ENCODE measurements at regions not wholly inside any gene's neighbourhood (a gene's known extent, or its start where the extent isn't known, plus 50 kb on each side); places are given as distances from the start of the nearest gene placed in this dataset.
"Not testable (repeated sequence)": the region's sequence is repeated elsewhere in the genome, so short reads cannot be mapped to it uniquely, and the experiment has no call there.

GRCh38 chr11:87861030-87861429, 314.2 kb downstream of the RAB38 start:
- no peak for DNase-seq

GRCh38 chr11:87859636-87860035, 315.6 kb downstream of the RAB38 start:
- no peak for DNase-seq

DNA sequence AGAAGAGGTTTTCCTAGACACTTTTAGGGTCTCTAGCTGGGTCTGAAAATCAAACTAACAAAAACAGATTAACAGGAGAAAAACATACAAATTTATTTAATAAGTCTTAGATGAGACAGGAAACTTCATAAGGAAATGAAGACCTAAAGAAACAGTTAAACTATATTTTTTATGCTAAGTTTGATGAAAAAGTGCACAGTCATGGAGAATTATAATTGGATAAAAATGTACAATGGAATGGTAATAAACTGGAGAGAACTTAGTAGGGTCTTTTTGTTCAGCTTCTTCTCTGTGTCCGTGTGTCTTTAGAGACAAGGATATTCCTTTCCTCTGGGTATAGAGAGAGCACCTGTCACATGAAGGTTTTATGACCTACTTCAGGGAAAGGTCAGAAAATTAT, 323.4 kb downstream of the RAB38 start:
- DNase-seq, result no peak

DNA sequence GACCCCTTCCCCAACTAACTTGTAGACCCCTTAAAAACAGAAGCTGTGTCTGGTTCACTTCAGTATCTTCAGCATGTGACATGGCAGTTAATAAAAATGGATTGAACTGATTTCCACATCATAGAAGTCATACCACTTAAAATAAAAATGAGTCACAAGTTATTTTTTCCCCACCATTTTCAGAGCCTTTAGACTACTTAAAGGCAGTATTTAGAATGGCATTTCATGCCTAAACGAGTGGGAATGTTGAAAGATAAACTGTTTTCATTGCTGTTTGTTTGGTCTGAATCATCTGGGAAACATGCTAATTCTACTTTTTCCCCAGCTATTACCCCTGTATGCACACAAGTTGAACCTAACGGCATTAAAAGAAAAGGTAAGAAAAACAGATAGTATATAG, 324.0 kb downstream of the RAB38 start:
- no peak for DNase-seq

DNA sequence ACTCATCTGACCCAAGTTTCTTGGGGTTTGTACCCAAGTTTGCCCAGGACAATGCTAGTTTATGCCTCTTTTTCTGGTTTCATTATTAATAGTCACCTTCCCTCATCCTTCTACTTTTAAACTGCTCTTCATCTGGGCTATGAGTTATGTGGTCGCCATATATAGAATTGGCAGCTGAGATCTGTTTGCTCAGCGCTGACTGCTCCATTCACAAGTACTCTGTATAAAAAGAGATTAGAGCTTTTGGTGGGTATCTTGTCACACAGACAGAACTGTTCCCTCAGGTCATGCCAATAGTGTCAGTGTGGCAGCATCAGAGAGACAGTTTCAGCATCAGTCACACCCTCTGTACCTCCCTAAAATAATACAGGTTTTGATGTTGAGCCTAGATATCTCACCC, 326.0 kb downstream of the RAB38 start:
- DNase-seq, result no peak

GRCh38 chr11:87840786-87841185, 334.5 kb downstream of the RAB38 start:
- DNase-seq, result no peak

DNA sequence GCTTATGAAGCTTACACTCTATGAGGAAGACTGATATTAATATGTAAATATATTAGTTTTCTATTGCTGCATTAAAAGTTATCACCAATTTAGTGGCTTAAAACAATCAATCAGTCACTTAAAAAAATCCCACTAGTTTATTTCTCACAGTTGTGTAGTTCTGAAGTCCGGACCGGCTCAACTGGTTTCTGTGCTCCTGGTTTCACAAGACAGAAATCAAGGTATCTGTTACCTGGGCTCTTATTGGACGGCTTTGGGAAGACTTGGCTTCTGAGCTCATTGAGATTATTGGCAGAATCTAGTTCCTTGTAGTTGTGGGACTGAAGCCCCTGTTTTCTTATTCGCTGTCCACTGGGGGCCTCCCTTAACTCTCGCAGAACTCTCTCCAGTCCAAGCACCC, 343.0 kb downstream of the RAB38 start:
- no peak for DNase-seq

GRCh38 chr11:87820011-87820410, 355.2 kb downstream of the RAB38 start:
- no peak for DNase-seq

DNA sequence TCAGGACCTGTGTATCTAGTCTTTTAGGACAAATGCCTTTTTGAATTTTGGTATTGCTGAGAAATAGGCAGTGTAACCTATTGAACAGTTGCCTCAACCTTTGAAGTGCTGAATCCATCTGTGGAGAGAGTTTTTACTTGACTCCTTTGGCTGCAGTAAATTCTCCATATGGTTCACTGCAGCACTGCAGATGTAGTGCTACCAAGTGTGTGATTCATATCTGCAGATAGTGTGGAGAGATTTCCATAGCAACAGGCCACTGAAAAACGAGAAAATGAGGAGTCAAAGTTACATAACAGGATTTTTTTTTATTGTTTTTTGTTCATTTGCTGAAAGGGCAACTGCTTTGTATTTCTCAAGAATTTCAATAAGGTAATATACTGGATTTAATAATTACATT, 356.1 kb downstream of the RAB38 start:
- DNase-seq, result no peak

DNA sequence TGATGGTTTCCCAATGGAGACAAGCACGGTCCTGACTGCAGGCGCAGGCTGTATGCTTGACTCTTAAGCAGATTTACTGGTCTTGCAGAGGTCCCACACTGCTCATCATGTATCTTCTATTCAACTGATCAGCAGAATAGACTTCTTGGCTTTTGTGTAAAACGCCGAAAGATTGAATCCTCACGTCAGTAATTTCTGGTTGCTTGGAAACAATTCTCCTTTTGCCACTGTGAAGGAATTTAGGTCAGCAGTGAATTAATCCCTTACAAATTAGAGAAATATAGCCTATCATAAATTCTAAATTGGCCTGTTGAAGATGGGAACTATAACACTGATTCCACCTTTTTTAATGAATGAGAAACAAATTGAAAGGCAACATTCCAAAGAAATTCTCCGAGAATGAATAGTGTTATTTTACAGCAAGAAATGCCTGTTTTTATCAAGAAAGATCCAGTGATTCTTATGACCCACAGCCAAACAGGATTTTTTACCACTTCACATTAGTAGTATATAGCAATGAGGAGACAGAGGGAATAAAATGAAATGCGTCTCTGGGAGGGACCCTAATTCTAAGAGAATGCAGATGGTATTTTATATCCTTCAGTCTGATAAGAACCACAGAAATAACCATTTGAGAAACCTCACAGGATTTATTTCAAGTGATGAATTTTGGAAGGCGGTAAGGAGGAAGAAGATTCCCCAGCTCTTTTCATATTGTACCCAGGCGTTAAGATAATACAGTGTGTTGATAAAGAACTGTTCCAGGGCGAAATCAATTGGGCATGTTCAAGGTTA, 362.5 kb downstream of the RAB38 start:
- DNase-seq, result no peak

DNA sequence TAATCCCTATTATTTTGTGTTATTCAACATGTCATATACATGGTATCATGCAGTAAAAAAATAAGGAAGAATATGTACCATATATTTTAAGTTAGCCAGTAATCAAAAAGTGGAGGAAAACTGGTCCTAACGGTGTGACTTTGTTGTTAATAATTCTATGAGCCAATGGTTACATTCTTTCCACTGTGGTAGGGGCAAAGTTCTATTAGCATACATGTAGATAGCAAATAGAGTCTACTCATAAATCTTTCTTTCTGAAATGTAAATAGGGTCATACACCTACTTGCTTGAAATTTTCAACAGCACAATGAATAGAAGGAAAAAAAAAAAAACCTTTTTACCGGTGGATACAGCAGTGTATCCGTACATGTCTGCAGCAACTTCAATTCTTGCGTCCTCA, 364.8 kb downstream of the RAB38 start:
- no peak for DNase-seq

GRCh38 chr11:87809256-87809655, 366.0 kb downstream of the RAB38 start:
- DNase-seq, result no peak

DNA sequence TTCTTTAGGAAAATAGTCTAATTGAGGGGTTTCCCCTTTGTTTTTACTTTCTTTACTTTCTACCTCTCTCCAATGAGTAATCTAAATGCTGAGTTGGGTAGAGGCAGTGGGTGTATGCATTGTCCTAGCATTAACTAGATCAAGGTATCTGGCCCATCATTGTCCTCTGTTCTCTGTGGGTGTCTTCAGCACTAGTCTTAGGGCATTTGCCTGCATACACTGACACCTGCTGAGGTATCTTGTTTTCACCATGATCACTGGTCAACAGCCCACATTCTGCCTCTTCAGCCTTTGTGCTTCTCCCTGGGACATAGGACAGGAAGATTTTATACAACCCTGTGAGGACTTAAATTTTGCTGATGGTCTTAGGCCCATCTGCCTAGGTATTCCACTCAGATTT, 371.1 kb downstream of the RAB38 start:
- DNase-seq, result no peak

- DNase-seq, result no peak
Observed at GRCh38 chr11:87803748-87804147, 371.5 kb downstream of the RAB38 start.

DNA sequence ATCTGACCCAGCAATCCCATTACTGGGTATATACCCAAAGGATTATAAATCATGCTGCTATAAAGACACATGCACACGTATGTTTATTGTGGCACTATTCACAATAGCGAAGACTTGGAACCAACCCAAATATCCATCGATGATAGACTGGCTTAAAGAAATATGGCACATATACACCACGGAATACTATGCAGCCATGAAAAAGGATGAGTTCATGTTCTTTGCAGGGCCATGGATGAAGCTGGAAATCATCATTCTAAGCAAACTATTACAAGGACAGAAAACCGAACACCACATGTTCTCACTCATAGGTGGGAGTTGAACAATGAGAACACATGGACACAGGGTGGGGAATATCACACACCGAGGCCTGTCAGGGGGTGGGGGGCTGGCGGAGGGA, 390.4 kb downstream of the RAB38 start:
- DNase-seq, result not testable (repeated sequence)

GRCh38 chr11:87780068-87780413, 395.2 kb downstream of the RAB38 start:
- DNase-seq, result no peak

- DNase-seq, result no peak
Observed at GRCh38 chr11:87779276-87780067, 395.8 kb downstream of the RAB38 start.

- DNase-seq, result no peak
Observed at GRCh38 chr11:87778357-87778756, 396.9 kb downstream of the RAB38 start.

DNA sequence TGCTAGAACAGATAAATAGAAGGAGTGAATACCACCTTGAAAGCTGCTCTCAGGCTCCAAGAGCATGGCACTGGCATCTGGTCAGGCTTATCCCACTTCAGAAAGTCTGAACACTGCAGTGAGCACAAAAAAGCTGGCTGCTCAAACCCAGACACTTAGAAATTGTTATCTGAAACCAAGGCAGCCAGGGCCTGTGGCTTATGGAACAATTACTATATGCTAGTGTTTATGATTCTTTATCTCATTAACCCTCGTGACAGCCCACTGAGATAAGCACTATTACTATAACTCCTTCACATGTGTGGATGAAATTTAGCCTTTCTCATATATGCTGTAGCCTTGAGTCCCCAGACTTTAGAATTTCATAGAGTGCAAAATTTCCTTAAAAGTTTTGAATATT, 400.2 kb downstream of the RAB38 start:
- no peak for DNase-seq

- no peak for DNase-seq
Observed at GRCh38 chr11:87769661-87770060, 405.6 kb downstream of the RAB38 start.

DNA sequence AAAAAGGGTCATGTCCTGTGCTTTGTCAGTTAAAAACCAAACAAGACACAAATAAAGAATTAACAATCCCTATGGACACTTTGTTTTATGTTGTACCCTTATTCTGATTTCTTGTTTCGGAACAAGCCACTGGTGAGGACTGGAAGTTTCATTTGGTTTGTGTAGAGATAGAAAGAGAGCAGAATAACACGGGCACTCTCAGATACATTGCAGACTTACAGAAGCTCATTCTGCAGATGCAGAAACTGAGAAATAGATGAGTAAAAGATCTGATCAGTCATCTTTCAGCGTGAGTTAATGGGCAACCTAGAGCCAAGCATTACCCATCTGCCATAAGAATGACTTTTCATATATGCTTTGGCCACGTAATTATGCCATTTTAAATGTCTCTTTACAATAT, 407.6 kb downstream of the RAB38 start:
- no peak for DNase-seq

DNA sequence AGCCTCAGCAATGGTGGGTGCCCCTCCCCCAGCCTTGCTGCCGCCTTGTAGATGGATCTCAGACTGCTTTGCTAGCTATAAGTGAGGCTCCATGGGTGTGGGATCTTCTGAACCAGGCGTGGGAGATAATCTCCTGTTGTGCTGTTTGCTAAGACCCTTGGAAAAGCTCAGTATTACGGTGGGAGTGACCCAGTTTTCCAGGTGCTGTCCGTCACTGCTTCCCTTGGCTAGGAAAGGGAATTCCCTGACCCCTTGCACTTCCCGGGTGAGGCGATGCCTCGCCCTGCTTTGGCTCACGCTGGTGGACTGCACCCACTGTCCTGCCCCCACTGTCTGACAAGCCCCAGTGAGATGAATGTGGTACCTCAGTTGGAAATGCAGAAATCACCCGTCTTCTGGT, 411.2 kb downstream of the RAB38 start:
- DNase-seq, result not testable (repeated sequence)

- DNase-seq, result no peak
Observed at GRCh38 chr11:87754685-87755084, 420.6 kb downstream of the RAB38 start.

GRCh38 chr11:87753143-87753542, 422.1 kb downstream of the RAB38 start:
- DNase-seq, result no peak

DNA sequence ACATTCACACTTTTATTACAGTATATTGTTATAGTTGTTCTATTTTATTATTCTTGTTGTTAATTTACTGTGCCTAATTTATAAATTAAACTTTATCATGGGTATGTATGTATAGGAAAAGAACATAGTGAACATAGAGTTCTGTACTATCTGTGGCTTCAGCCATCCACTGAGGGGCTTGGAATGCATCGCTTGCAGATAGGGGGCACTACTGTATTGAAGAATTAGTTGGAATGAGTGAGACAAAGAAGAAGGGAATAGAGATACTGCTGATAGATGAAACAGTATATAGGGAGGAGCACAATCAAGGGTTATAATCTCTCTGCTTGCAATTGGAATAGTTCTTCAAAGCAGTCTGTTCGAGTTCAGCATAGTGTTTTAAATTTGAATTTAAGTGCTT, 432.2 kb downstream of the RAB38 start:
- no peak for DNase-seq
